ENCODE measurements at regions not wholly inside any gene's neighbourhood (a gene's known extent, or its start where the extent isn't known, plus 50 kb on each side); places are given as distances from the start of the nearest gene placed in this dataset.

GRCh38 chr7:136555933-136556332 lies 312.5 kb upstream of the CHRM2 start:
- POLR2A ChIA-PET: no interaction called here
- Histone ChIP-seq H3K27me3 (ENCODE audit: control insufficient read depth, insufficient read depth, low read length) (no peaks in the 10 kb centered on the region), H3K4me3 (ENCODE audit: low read depth, low read length) (no peak overlapping the region), H3K36me3 (ENCODE audit: control insufficient read depth, insufficient read depth, low read length) (no peaks in the 10 kb centered on the region)
- no peak for TF ChIP-seq CTCF (IDR thresholded peaks at IDR 0.05; ENCODE audit: insufficient read depth, low read depth, low read length)
- CTCF ChIA-PET: interaction anchor here (1.4 kb wide), 1 partner anchor 12 kb away, joined by 3 read pairs; no protein-coding TSS in a partner anchor
- DNase-seq (ENCODE audit: low read depth): no peak

- H3K4me3 ChIP-seq (ENCODE audit: low read depth, low read length): no peak overlapping the region
- no peak for TF ChIP-seq CTCF (IDR thresholded peaks at IDR 0.05; ENCODE audit: insufficient read depth, low read depth, low read length)
- no peak for DNase-seq (ENCODE audit: low read depth)
- H3K36me3 ChIP-seq (ENCODE audit: control insufficient read depth, insufficient read depth, low read length): no peaks in the 10 kb centered on the region
- CTCF ChIA-PET: no interaction called here
- POLR2A ChIA-PET: no interaction called here
- no peaks in the 10 kb centered on the region for H3K27me3 ChIP-seq (ENCODE audit: control insufficient read depth, insufficient read depth, low read length)
Observed at GRCh38 chr7:136551618-136552017, 316.8 kb upstream of the CHRM2 start.

GRCh38 chr7:136549756-136550155 lies 318.7 kb upstream of the CHRM2 start:
- H3K36me3 ChIP-seq (ENCODE audit: control insufficient read depth, insufficient read depth, low read length): no peaks in the 10 kb centered on the region
- POLR2A ChIA-PET: no interaction called here
- H3K27me3 ChIP-seq (ENCODE audit: control insufficient read depth, insufficient read depth, low read length): no peaks in the 10 kb centered on the region
- CTCF ChIA-PET: no interaction called here
- H3K4me3 ChIP-seq (ENCODE audit: low read depth, low read length): no peak overlapping the region
- TF ChIP-seq CTCF (IDR thresholded peaks at IDR 0.05; ENCODE audit: insufficient read depth, low read depth, low read length): no peak
- DNase-seq (ENCODE audit: low read depth): no peak

GRCh38 chr7:136533732-136534131 lies 334.7 kb upstream of the CHRM2 start:
- ChIA-PET CTCF (no interaction called here), POLR2A (no interaction called here)
- no peak for TF ChIP-seq CTCF (IDR thresholded peaks at IDR 0.05; ENCODE audit: insufficient read depth, low read depth, low read length)
- DNase-seq (ENCODE audit: low read depth): no peak
- H3K27me3 ChIP-seq (ENCODE audit: control insufficient read depth, insufficient read depth, low read length): no peaks in the 10 kb centered on the region
- H3K36me3 ChIP-seq (ENCODE audit: control insufficient read depth, insufficient read depth, low read length): no peaks in the 10 kb centered on the region
- no peak overlapping the region for H3K4me3 ChIP-seq (ENCODE audit: low read depth, low read length)

- ChIA-PET CTCF (no interaction called here), POLR2A (no interaction called here)
- no peak for DNase-seq (ENCODE audit: low read depth)
- no peaks in the 10 kb centered on the region for H3K36me3 ChIP-seq (ENCODE audit: control insufficient read depth, insufficient read depth, low read length)
- H3K27me3 ChIP-seq (ENCODE audit: control insufficient read depth, insufficient read depth, low read length): no peaks in the 10 kb centered on the region
- H3K4me3 ChIP-seq (ENCODE audit: low read depth, low read length): no peak overlapping the region
- no peak for TF ChIP-seq CTCF (IDR thresholded peaks at IDR 0.05; ENCODE audit: insufficient read depth, low read depth, low read length)
Observed at GRCh38 chr7:136530831-136531230, 337.6 kb upstream of the CHRM2 start.

All from BJ (cell line).